ENCODE measurements at regions not wholly inside any gene's neighbourhood (a gene's known extent, or its start where the extent isn't known, plus 50 kb on each side); places are given as distances from the start of the nearest gene placed in this dataset.

GRCh38 chr12:46518729-46519128 is 146.2 kb upstream of the SLC38A2 start:
- Histone ChIP-seq H2AK5ac (ENCODE audit: low read depth, low read length) (peak overlapping the region; percentile 71), H3K79me1 (ENCODE audit: low read depth in 1 of 2, low read length in 2 of 2) (peaks cover 31 to 69% of the 10 kb centered on the region in 2 experiments), H2BK120ac (ENCODE audit: low read depth, low read length) (peak overlapping the region; percentile 70), H3K27me3 (ENCODE audit: control insufficient read depth, insufficient read depth, low read length) (no peaks in the 10 kb centered on the region), H3K9ac (ENCODE audit: low read depth, low read length) (no peak overlapping the region), H3K9me1 (ENCODE audit: insufficient read depth, low read length) (peaks cover 11% of the 10 kb centered on the region), H2AFZ (replicated peaks; ENCODE audit: low read length, poor library complexity) (no peak overlapping the region), H2BK15ac (ENCODE audit: low read depth, low read length) (peak overlapping the region; percentile 21; the same call in 1 of the 3 replicates), H4K91ac (ENCODE audit: insufficient read depth, low read depth, low read length) (peak overlapping the region; percentile 37; the same call in 1 of the 2 replicates), H4K8ac (ENCODE audit: low read depth in 2 of 2, low read length in 2 of 2) (peak overlapping the region in 1 of 2 experiments; percentile 54; a peak in 3 of 4 replicates), H3K4me2 (ENCODE audit: low read depth, low read length) (0 out of 2 replicates have a peak overlapping the region, but pooled peaks have one; percentile 7), H4K5ac (ENCODE audit: low read depth, low read length) (peak overlapping the region; percentile 39), H3K4me3 (ENCODE audit: insufficient read depth, low read depth, low read length) (no peak overlapping the region), H3K27ac (ENCODE audit: insufficient read depth, low read length) (peak overlapping the region; percentile 74; the same call in 1 of the 2 replicates), H3K14ac (replicated peaks; ENCODE audit: low read depth, low read length) (no peak overlapping the region; the same call in 1 of the 2 replicates), H2BK5ac (ENCODE audit: low read depth, low read length, poor library complexity, severe bottlenecking) (peak overlapping the region; percentile 88), H2AK9ac (replicated peaks; ENCODE audit: low read depth, low read length, poor library complexity) (no peak overlapping the region), H4K20me1 (ENCODE audit: insufficient read depth, low read length) (no peaks in the 10 kb centered on the region), H3K4ac (ENCODE audit: low read depth, low read length) (peak overlapping the region; percentile 55; the same call in 1 of the 2 replicates), H3K4me1 (ENCODE audit: control insufficient read depth, insufficient read depth, low read length) (peaks cover 16% of the 10 kb centered on the region), H3K56ac (ENCODE audit: extremely low read depth, insufficient read depth, low read length) (no peak overlapping the region), H3K36me3 (ENCODE audit: control insufficient read depth, insufficient read depth, low read length) (peaks cover 17% of the 10 kb centered on the region), H2BK20ac (ENCODE audit: low read depth, low read length) (peak overlapping the region; percentile 53; the same call in 1 of the 2 replicates), H3K9me3 (ENCODE audit: control insufficient read depth, insufficient read depth, low read length) (peaks cover 17% of the 10 kb centered on the region), H3K23ac (ENCODE audit: low read depth, low read length) (peak overlapping the region; percentile 33; the same call in 1 of the 2 replicates), H3K18ac (ENCODE audit: low read depth, low read length) (peak overlapping the region; percentile 71)
- CTCF ChIA-PET = no interaction called here
- in situ Hi-C loops (cut with MboI; ENCODE audit: low sequenced_read_pairs) = no loop called here
- WGBS, 2 experiments (ENCODE audit: extremely low coverage in 2 of 2, insufficient read length in 1 of 2) = no CpG with 5 or more reads among the region's 3 CpGs
- BruUV-seq (replicated peaks) = no TSS peak
- peak; percentile 11; the same call in 1 of the 2 replicates for ATAC-seq (ENCODE audit: low read depth)
- POLR2A ChIA-PET (ENCODE audit: unreplicated experiment) = no interaction called here
- no peak for DNase-seq
- dilution Hi-C loops (cut with HindIII; ENCODE audit: low sequenced_read_pairs, unreplicated experiment) = no loop called here
- intact Hi-C loops (cut with micrococcal nuclease) = no loop called here
- TF ChIP-seq POLR2A (IDR thresholded peaks at IDR 0.05; ENCODE audit: low read depth, low read length) (no peak), RCOR1 (IDR thresholded peaks at IDR 0.05; ENCODE audit: insufficient replicate concordance, low read length) (no peak), FOS (IDR thresholded peaks at IDR 0.05; ENCODE audit: low read depth, low read length) (no peak), NFE2L2 (IDR thresholded peaks at IDR 0.05; ENCODE audit: low read depth, low read length) (no peak), RFX5 (IDR thresholded peaks at IDR 0.05; ENCODE audit: low read depth, low read length) (no peak), MAZ (IDR thresholded peaks at IDR 0.05; ENCODE audit: borderline replicate concordance, low read depth, low read length) (no peak), MXI1 (IDR thresholded peaks at IDR 0.05; ENCODE audit: borderline replicate concordance, low read depth, low read length) (no peak), RAD21 (IDR thresholded peaks at IDR 0.05; ENCODE audit: low read length) (no peak), CHD1 (IDR thresholded peaks at IDR 0.05; ENCODE audit: low read depth, low read length) (no peak), BHLHE40 (IDR thresholded peaks at IDR 0.05; ENCODE audit: low read depth, low read length) (no peak), CTCF (conservative IDR thresholded peaks at IDR 0.05; ENCODE audit: low read depth, low read length) (no peak), CEBPB (IDR thresholded peaks at IDR 0.05; ENCODE audit: low read depth, low read length) (no peak), SMC3 (IDR thresholded peaks at IDR 0.05; ENCODE audit: low read depth, low read length) (no peak), USF2 (IDR thresholded peaks at IDR 0.05; ENCODE audit: low read depth, low read length) (no peak), MAFK (IDR thresholded peaks at IDR 0.05; ENCODE audit: low read depth, low read length) (no peak)
- TF ChIP-seq, protein P1, sequence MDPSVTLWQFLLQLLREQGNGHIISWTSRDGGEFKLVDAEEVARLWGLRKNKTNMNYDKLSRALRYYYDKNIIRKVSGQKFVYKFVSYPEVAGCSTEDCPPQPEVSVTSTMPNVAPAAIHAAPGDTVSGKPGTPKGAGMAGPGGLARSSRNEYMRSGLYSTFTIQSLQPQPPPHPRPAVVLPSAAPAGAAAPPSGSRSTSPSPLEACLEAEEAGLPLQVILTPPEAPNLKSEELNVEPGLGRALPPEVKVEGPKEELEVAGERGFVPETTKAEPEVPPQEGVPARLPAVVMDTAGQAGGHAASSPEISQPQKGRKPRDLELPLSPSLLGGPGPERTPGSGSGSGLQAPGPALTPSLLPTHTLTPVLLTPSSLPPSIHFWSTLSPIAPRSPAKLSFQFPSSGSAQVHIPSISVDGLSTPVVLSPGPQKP (IDR thresholded peaks at IDR 0.05; ENCODE audit: borderline replicate concordance, low read depth, low read length) = no peak

Data from IMR-90 (cell line).